ENCODE measurements at regions not wholly inside any gene's neighbourhood (a gene's known extent, or its start where the extent isn't known, plus 50 kb on each side); places are given as distances from the start of the nearest gene placed in this dataset.
"Not testable (repeated sequence)": the region's sequence is repeated elsewhere in the genome, so short reads cannot be mapped to it uniquely, and the experiment has no call there.

- H3K36me3 Mint-ChIP-seq; H3K27me3 ChIP-seq (ENCODE audit: insufficient read depth, low read length); POLR2A ChIA-PET (ENCODE audit: partially characterized antibody): not testable (repeated sequence)
Observed at GRCh38 chr22:10678720-10679119, 4849.3 kb upstream of the OR11H1 start.

GRCh38 chr22:10685436-10685835, 4842.6 kb upstream of the OR11H1 start:
- H3K27ac Mint-ChIP-seq, result not testable (repeated sequence)

More at GRCh38 chr22:10678720-10679119, 4849.3 kb upstream of the OR11H1 start:
- H3K9me3 ChIP-seq (ENCODE audit: control insufficient read depth in 1 of 2, low read length in 2 of 2); DNase-seq; H3K4me3 ChIP-seq (ENCODE audit: low read length in 2 of 2); H3K4me3 Mint-ChIP-seq; H3K4me1 Mint-ChIP-seq; H3K27me3 Mint-ChIP-seq; H3K27ac Mint-ChIP-seq; H3K36me3 ChIP-seq (ENCODE audit: insufficient read depth, low read length); H3K9me3 Mint-ChIP-seq; H3K4me1 ChIP-seq (ENCODE audit: insufficient read depth, low read length); intact Hi-C loops (cut with micrococcal nuclease); H3K27ac ChIP-seq (ENCODE audit: low read depth, low read length); CTCF ChIA-PET (ENCODE audit: partially characterized antibody): not testable (repeated sequence)

DNA sequence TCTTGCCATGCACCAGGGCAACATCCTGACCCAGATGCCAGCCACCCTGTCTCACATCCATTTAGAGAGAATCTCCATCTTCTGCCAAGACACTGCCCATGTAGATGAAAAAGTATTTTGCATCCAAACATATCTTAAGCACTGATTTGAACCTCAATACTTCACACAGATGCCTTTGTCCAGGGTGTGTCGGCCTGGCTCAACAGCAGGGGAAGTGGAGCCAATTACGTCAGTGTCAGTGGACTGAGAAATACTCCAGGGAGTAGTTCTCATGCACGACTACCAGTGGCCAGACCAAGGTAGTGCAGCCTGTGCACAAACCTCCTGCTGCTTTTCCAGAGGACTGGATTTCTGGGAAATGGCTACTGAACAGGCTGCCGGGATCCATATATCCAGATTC, 4840.7 kb upstream of the OR11H1 start:
- POLR2A ChIA-PET (ENCODE audit: partially characterized antibody); H3K4me1 Mint-ChIP-seq; H3K36me3 ChIP-seq (ENCODE audit: insufficient read depth, low read length); H3K27ac ChIP-seq (ENCODE audit: low read depth, low read length); H3K27me3 Mint-ChIP-seq; H3K9me3 Mint-ChIP-seq; H3K9me3 ChIP-seq (ENCODE audit: control insufficient read depth in 1 of 2, low read length in 2 of 2); H3K36me3 Mint-ChIP-seq; H3K27me3 ChIP-seq (ENCODE audit: insufficient read depth, low read length); intact Hi-C loops (cut with micrococcal nuclease); H3K27ac Mint-ChIP-seq; H3K4me3 Mint-ChIP-seq; DNase-seq; H3K4me1 ChIP-seq (ENCODE audit: insufficient read depth, low read length); H3K4me3 ChIP-seq (ENCODE audit: low read length in 2 of 2); CTCF ChIA-PET (ENCODE audit: partially characterized antibody): not testable (repeated sequence)

More at GRCh38 chr22:10685436-10685835, 4842.6 kb upstream of the OR11H1 start:
- H3K9me3 ChIP-seq (ENCODE audit: control insufficient read depth in 1 of 2, low read length in 2 of 2); H3K4me1 ChIP-seq (ENCODE audit: insufficient read depth, low read length); H3K4me1 Mint-ChIP-seq; H3K4me3 ChIP-seq (ENCODE audit: low read length in 2 of 2); H3K4me3 Mint-ChIP-seq; H3K36me3 ChIP-seq (ENCODE audit: insufficient read depth, low read length); intact Hi-C loops (cut with micrococcal nuclease); H3K27me3 ChIP-seq (ENCODE audit: insufficient read depth, low read length); POLR2A ChIA-PET (ENCODE audit: partially characterized antibody); H3K9me3 Mint-ChIP-seq; CTCF ChIA-PET (ENCODE audit: partially characterized antibody); H3K36me3 Mint-ChIP-seq; H3K27ac ChIP-seq (ENCODE audit: low read depth, low read length); H3K27me3 Mint-ChIP-seq; DNase-seq: not testable (repeated sequence)

GRCh38 chr22:10698836-10699235, 4829.2 kb upstream of the OR11H1 start:
- H3K36me3 Mint-ChIP-seq; H3K9me3 ChIP-seq (ENCODE audit: control insufficient read depth in 1 of 2, low read length in 2 of 2); H3K27me3 Mint-ChIP-seq; DNase-seq; H3K27me3 ChIP-seq (ENCODE audit: insufficient read depth, low read length); POLR2A ChIA-PET (ENCODE audit: partially characterized antibody); H3K4me1 ChIP-seq (ENCODE audit: insufficient read depth, low read length); H3K4me3 Mint-ChIP-seq; H3K27ac ChIP-seq (ENCODE audit: low read depth, low read length); H3K4me1 Mint-ChIP-seq; intact Hi-C loops (cut with micrococcal nuclease); H3K36me3 ChIP-seq (ENCODE audit: insufficient read depth, low read length); CTCF ChIA-PET (ENCODE audit: partially characterized antibody); H3K4me3 ChIP-seq (ENCODE audit: low read length in 2 of 2); H3K27ac Mint-ChIP-seq: not testable (repeated sequence)
- peaks cover 0 to 18% (median 9%) of the 10 kb centered on the region in 8 donors for H3K9me3 Mint-ChIP-seq

DNA sequence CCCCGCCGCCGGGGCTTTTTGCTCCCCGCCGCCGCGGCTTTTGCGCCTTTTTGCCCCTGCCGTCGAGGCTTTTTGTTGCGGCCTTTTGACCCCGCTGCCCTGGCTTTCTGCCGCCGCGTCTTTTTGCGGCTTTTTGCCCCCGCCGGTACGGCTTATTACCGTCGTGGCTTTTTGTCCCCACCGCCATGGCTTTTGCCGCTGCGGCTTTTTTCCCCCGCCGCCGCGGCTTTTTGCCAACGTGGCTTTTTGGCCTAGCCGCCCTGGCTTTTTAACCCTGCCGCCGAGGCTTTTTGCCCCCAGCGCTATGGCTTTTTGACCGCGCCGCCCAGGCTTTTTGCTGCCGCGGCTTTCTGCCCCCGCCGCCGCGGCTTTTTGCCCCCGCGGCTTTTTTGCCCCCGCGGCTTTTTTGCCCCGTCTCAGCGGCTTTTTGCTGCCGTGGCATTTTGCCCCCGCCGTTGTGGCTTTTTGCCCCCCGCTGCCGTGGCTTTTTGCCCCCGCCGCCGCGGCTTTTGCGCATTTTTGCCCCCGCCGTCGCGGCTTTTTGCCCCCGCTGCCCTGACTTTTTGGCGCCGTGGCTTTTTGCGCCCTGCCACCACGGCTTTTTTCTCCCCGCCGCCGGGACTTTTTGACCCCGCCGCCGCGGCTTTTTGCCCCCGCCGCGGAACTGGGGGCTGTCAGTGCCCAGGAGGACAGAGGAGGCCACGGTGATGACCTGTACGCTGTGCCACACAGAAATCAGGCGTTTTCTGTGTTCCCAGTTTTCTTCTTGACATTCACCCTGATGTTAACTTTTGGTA, 4828.5 kb upstream of the OR11H1 start:
- H3K27me3 Mint-ChIP-seq, result not testable (repeated sequence)

DNA sequence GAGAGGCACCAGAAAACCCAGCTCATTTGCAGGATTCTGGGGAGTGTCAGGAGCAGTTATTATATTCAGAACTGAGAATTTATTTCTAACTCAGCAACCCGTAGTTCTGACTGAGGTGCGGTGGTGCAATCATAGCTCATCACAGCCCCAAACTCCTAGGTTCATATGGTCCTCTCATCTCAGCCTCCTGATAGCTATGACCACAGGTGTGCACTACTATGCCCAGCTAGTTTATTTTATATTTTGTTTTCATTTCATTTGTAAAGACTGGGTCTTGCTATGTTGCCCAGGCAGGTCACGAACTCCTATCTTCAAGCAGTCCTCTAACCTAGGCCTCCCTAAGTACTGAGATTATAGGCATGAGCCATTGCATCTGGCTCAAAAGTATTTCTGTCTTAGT, 4819.8 kb upstream of the OR11H1 start:
- H3K27me3 ChIP-seq (ENCODE audit: insufficient read depth, low read length); CTCF ChIA-PET (ENCODE audit: partially characterized antibody); H3K27ac Mint-ChIP-seq; DNase-seq; H3K36me3 ChIP-seq (ENCODE audit: insufficient read depth, low read length); H3K4me1 Mint-ChIP-seq; H3K4me3 ChIP-seq (ENCODE audit: low read length in 2 of 2); intact Hi-C loops (cut with micrococcal nuclease); H3K27me3 Mint-ChIP-seq; H3K27ac ChIP-seq (ENCODE audit: low read depth, low read length); H3K36me3 Mint-ChIP-seq; POLR2A ChIA-PET (ENCODE audit: partially characterized antibody); H3K9me3 ChIP-seq (ENCODE audit: control insufficient read depth in 1 of 2, low read length in 2 of 2); H3K4me3 Mint-ChIP-seq; H3K4me1 ChIP-seq (ENCODE audit: insufficient read depth, low read length): not testable (repeated sequence)
- peaks cover 2 to 20% (median 11%) of the 10 kb centered on the region in 8 donors for H3K9me3 Mint-ChIP-seq

More for the DNA sequence above, 4828.5 kb upstream of the OR11H1 start:
- DNase-seq; H3K36me3 Mint-ChIP-seq; H3K36me3 ChIP-seq (ENCODE audit: insufficient read depth, low read length); H3K27ac Mint-ChIP-seq; H3K4me1 Mint-ChIP-seq; CTCF ChIA-PET (ENCODE audit: partially characterized antibody); H3K27ac ChIP-seq (ENCODE audit: low read depth, low read length); H3K27me3 ChIP-seq (ENCODE audit: insufficient read depth, low read length); H3K4me3 ChIP-seq (ENCODE audit: low read length in 2 of 2); H3K4me1 ChIP-seq (ENCODE audit: insufficient read depth, low read length); H3K4me3 Mint-ChIP-seq; intact Hi-C loops (cut with micrococcal nuclease); POLR2A ChIA-PET (ENCODE audit: partially characterized antibody); H3K9me3 ChIP-seq (ENCODE audit: control insufficient read depth in 1 of 2, low read length in 2 of 2): not testable (repeated sequence)
- H3K9me3 Mint-ChIP-seq, result peaks cover 0 to 18% (median 9%) of the 10 kb centered on the region in 8 donors

GRCh38 chr22:10710923-10711322, 4817.1 kb upstream of the OR11H1 start:
- H3K4me3 ChIP-seq (ENCODE audit: low read length in 2 of 2); intact Hi-C loops (cut with micrococcal nuclease); H3K4me1 ChIP-seq (ENCODE audit: insufficient read depth, low read length); H3K27ac Mint-ChIP-seq; H3K27me3 ChIP-seq (ENCODE audit: insufficient read depth, low read length); H3K4me3 Mint-ChIP-seq; H3K27me3 Mint-ChIP-seq; H3K36me3 Mint-ChIP-seq; H3K4me1 Mint-ChIP-seq; POLR2A ChIA-PET (ENCODE audit: partially characterized antibody); H3K36me3 ChIP-seq (ENCODE audit: insufficient read depth, low read length); CTCF ChIA-PET (ENCODE audit: partially characterized antibody); DNase-seq; H3K27ac ChIP-seq (ENCODE audit: low read depth, low read length): not testable (repeated sequence)
- H3K9me3 Mint-ChIP-seq, result peaks cover 13 to 41% (median 32%) of the 10 kb centered on the region in 8 donors
- peaks cover 0 to 11% of the 10 kb centered on the region in 2 donors for H3K9me3 ChIP-seq (ENCODE audit: control insufficient read depth in 1 of 2, low read length in 2 of 2)

- H3K4me1 ChIP-seq (ENCODE audit: insufficient read depth, low read length); H3K36me3 ChIP-seq (ENCODE audit: insufficient read depth, low read length); H3K27ac Mint-ChIP-seq; H3K27ac ChIP-seq (ENCODE audit: low read depth, low read length); H3K27me3 ChIP-seq (ENCODE audit: insufficient read depth, low read length); H3K4me3 ChIP-seq (ENCODE audit: low read length in 2 of 2); H3K4me3 Mint-ChIP-seq; POLR2A ChIA-PET (ENCODE audit: partially characterized antibody); intact Hi-C loops (cut with micrococcal nuclease); H3K27me3 Mint-ChIP-seq; DNase-seq; CTCF ChIA-PET (ENCODE audit: partially characterized antibody): not testable (repeated sequence)
- Mint-ChIP-seq H3K36me3 (peaks cover 23 to 43% of the 10 kb centered on the region in 2 donors), H3K4me1 (peaks cover 0 to 10% (median 1%) of the 10 kb centered on the region in 4 donors), H3K9me3 (peaks cover 28 to 98% (median 93%) of the 10 kb centered on the region in 8 donors)
- H3K9me3 ChIP-seq (ENCODE audit: control insufficient read depth in 1 of 2, low read length in 2 of 2), result peaks cover 0 to 24% of the 10 kb centered on the region in 2 donors
Observed at GRCh38 chr22:10722804-10723203, 4805.2 kb upstream of the OR11H1 start.
